ENCODE measurements at regions not wholly inside any gene's neighbourhood (a gene's known extent, or its start where the extent isn't known, plus 50 kb on each side); places are given as distances from the start of the nearest gene placed in this dataset.

DNA sequence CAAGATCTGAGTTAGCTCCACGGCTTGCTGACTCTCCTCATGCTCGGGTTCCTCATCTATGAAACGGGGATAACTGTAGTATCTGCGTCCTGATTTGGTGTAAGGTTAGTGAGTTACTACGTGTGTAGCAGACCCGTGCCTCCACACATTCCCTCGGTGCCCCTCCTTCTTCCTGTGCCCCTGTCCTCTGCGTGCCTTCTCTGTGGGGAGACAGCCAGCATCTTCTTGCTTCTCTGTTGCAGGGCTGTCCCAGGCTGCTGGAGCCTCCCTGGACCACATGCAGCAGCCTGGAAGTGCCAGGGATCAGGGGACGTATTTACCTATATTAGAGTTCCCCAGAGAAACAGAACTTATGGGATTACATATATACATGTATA, 93.1 kb upstream of the PRNP start:
- no peak for TF ChIP-seq EZH2 (IDR thresholded peaks at IDR 0.05; ENCODE audit: borderline replicate concordance, low read depth, low read length, severe bottlenecking)
- TF ChIP-seq, protein P1, sequence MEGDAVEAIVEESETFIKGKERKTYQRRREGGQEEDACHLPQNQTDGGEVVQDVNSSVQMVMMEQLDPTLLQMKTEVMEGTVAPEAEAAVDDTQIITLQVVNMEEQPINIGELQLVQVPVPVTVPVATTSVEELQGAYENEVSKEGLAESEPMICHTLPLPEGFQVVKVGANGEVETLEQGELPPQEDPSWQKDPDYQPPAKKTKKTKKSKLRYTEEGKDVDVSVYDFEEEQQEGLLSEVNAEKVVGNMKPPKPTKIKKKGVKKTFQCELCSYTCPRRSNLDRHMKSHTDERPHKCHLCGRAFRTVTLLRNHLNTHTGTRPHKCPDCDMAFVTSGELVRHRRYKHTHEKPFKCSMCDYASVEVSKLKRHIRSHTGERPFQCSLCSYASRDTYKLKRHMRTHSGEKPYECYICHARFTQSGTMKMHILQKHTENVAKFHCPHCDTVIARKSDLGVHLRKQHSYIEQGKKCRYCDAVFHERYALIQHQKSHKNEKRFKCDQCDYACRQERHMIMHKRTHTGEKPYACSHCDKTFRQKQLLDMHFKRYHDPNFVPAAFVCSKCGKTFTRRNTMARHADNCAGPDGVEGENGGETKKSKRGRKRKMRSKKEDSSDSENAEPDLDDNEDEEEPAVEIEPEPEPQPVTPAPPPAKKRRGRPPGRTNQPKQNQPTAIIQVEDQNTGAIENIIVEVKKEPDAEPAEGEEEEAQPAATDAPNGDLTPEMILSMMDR (IDR thresholded peaks at IDR 0.05; ENCODE audit: borderline replicate concordance, extremely low read depth, low read length, poor library complexity, severe bottlenecking), result no peak

Measured in DND-41 (cell line).